Left kidney (tissue), 1 donor: ENCODE measurements at regions not wholly inside any gene's neighbourhood (a gene's known extent, or its start where the extent isn't known, plus 50 kb on each side); places are given as distances from the start of the nearest gene placed in this dataset.

Source experiments
- DNase-seq: peaks from one replicate; pipeline ENCODE4 v3.0.0-alpha.2; 2013

DNA sequence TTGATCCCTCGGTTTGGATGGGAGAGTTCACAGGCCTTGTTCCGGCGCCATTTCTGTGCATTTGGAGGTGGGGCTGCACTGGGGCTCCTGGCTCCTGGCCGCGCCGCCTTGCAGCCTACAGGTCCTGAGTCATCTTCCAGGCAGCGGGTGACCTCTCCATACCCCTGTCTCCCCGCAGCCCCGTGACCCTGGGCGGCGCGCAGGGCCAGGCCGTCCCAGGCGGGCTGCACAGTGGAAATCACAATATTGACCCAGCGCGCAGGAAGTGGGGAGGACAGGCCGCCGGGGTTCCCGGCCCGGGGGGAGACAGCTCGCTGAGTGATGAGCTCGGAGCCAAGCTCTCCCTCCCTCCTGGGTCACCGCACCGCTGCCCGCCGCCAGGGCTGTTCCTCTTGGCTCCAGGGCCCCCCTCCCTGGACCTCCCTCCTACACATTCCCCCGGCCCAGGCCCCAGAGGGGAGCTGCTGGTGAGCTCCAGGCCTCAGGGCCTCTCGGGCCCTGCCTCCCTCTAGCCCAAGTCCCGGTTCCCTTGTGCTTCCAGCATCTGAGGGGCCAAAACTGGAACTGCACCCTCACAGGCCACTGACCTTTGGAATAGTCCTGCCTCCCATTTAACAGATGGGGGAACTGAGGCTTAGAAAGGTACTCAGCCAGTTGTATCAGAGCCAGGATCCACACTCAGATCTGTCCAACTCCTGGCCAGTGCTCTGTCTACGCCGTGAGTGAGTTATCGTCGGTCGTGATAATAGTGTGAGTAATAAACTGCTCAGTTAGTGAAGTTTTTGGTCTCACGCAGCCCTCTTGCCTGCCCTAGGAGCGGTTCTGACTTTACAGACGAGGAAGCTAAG lies 142.9 kb upstream of the WNT4 start:
- no peak for DNase-seq

GRCh38 chr1:22286491-22286890 lies 143.6 kb upstream of the WNT4 start:
- no peak for DNase-seq

GRCh38 chr1:22287273-22287672 lies 144.4 kb upstream of the WNT4 start:
- DNase-seq, result no peak

DNA sequence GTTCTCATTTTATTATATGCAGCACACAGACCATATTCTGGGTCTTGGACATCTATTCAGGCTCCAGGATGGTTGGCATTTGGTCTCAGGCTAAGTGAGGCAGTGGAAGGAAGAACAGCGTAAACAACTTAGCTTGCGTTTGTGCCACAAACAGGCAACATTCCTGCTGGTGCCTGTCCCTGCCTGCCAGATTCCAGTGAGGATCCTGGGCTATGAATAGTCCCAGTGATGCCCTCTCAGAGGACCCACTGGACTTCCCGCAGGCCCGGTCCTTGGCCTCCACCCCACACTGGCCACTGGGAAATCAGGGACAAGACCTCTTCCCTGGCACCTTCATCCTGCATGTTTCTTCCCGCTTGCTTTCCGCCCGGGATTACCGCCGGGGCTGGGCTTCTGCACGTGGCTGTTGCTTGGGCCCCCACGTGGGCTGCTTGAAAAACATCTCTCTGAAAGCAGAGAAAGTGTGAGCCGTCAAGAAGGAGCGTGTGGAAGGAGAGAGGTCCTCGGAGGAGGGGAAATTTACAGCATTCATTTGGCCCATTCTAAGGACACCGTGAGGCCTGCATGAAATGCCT lies 145.1 kb upstream of the WNT4 start:
- no peak for DNase-seq

DNA sequence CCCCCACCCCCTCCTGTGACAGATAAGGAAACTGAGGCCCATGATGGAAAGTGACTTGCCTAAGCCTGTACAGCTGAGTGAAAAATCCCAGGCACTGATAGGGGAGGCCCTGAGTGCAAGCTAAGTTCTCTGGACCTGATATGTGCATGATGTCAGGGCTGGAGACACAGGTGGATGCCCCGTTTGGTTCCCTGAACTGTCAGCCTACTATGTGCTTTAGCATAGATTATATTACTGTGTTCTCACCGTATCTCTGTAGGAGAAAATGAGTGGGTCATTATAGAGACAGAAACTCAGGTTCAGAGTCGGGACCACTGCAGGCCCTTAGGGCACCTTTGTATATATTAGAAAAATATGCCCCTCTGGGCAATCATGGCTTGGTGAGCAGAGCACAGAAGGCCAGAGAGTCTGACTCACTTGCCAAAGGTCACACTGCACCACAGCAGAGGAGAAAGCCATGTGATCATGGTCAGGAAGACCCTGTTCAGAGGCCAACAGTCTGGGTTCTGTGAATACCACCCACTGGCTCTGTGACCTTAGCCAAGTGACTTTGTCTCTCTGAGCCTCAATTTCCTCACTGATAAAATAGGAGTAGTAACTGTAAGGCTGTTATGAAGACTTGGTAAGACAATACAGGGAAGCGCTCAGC lies 145.8 kb upstream of the WNT4 start:
- no peak for DNase-seq

GRCh38 chr1:22289307-22289995 lies 146.6 kb upstream of the WNT4 start:
- no peak for DNase-seq

DNA sequence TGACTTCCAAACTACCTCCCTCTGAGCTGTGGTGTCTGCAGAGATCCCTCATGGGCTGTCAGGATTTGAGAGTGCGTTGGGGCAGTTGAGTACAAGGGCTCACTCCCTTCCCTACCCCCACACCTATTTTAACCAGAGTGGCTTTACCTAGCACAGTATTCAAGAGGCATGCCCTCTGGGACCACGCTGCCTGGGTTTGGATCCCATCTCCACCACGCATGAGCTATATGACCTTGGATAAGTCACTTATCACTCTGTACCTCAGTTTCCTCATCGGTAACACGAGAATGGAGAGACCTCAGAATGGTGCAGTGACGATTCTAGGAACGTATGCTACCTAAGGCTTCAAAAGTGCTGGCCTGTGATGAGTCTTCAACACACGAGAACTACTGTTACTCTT lies 147.3 kb upstream of the WNT4 start:
- DNase-seq, result no peak

GRCh38 chr1:22290611-22291010 lies 147.7 kb upstream of the WNT4 start:
- no peak for DNase-seq

DNA sequence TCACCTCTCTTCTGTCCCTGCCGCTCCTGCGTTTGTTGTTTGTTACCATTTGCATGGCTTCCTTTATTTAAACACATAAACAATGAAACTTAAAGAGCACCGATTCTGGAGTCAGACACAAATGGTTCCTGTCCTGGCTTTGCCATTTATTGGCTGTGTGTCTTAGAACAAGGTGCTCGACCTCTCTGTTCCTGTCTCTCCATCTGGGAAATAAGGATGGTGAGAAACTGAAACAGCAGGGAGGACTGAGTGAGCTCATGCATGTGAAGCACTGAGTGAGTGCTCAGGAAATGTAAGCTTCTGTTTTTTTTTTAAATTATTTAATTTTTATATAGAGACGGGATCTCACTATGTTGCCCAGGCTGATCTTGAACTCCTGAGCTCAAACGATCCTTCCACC lies 148.2 kb upstream of the WNT4 start:
- no peak for DNase-seq

DNA sequence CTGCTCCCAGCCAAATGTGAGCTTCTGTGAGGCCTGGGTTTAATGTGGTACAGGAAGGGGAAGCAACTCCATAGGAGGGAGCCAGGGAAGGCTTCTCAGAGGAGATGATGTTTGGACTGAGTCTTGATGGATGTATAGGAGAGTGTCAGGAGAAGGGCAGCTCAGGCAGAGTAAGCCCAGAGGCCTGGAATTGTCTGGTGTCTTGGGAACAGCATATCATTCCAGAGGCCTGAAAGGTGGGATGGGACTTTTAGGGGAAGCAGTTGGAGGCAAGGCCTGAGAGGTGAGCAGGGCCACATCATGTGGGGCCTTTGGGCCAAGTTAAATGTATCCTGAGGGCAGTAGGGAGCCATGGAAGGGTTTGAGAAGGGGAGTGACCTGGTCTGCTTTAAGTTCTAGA lies 148.6 kb upstream of the WNT4 start:
- DNase-seq, result no peak

DNA sequence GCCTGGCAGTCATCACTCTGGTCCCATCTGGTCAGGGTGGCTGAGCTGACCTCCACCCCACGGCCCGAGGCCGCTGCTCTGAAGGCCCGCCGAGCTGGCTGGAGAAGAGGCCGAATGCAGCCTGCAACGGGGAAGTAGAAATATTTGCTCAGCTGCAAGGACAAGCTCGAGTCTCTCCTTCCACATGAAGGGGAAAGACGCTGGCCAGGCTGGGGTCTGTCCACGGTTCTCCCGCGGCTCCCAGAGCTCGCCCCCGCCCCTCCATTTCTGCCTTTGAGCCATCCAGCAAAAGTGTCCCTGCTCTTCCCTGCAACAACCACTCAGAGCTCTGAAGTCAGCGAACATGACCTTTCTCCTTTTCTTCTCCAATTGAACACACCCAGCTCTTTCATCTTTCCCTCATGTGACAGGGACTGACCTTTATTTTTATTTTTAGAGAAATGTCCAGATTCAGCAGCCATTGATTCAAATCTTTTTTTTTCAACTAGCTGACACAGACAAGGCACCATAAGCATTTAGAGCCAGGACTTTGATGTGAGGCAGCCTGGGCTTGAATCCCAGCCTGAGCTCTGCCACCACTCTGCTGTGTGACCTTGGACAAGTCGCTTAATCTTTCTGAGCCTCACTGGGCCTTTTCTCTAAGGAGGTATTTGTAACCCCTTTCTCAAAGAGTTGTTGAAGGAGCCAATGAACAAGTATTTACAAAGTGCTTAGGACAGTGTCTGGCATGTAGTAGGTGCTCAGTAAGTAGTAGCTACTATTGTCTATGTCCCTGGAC lies 149.3 kb upstream of the WNT4 start:
- no peak for DNase-seq

GRCh38 chr1:22295396-22295795 lies 152.5 kb upstream of the WNT4 start:
- no peak for DNase-seq

DNA sequence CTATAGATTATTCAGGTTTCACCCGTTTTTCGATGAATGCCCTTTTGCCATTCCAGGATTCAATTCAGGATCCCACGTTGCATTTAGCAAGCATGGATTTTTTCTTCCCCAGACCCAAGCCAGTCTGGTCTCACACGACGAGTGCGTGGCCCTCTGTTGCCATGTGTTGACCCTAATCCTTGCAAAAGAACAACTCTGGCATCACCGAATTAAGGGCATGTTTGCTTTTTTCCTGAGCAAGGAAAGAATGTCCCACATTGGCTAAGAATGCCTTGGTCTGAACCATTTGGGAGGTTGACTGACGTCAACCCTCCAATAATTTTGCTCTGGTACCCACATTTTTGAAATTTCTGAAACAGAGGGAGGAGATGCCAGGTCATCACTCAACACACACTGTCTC lies 153.0 kb upstream of the WNT4 start:
- no peak for DNase-seq

GRCh38 chr1:22296701-22297591 lies 154.0 kb upstream of the WNT4 start:
- no peak for DNase-seq

DNA sequence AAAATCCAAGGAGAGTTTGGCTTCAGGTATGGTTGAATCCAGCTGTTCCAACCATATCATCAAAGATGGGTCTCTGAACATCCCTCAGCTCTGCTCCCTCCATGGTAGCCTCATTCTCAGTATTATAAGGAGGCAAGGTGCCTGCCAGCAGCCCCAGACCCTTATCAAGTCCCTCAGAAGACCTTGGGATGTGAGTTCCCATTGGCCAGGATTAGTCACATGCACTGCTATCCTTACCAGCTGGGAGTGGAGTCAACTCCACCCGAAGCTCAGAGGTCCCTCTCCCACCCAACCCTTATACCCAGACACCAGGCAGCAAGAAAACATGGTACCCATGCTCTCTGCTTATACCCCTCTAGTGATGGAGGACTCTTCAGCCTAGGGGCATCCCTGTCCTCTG lies 153.7 kb upstream of the ZBTB40 start:
- no peak for DNase-seq

GRCh38 chr1:22303816-22304215 lies 147.8 kb upstream of the ZBTB40 start:
- no peak for DNase-seq

DNA sequence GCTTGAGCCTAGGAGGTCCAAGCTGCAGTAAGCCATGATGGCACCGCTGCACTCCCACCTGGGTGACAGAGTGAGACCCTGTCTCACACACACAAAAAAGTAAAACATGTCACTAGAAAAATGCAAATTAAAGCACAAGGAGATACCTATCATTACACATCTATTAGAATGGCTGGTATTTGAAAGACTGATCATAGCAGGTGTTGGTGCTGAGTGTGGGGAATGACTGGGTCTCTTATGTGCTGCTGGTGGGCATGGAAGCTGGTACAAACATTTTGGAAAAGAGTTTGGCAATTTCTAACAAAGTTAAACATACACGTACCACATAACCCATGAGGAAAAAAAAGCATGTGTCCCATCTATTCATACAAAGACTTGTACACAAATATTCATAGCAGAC lies 142.1 kb upstream of the ZBTB40 start:
- DNase-seq, result no peak

DNA sequence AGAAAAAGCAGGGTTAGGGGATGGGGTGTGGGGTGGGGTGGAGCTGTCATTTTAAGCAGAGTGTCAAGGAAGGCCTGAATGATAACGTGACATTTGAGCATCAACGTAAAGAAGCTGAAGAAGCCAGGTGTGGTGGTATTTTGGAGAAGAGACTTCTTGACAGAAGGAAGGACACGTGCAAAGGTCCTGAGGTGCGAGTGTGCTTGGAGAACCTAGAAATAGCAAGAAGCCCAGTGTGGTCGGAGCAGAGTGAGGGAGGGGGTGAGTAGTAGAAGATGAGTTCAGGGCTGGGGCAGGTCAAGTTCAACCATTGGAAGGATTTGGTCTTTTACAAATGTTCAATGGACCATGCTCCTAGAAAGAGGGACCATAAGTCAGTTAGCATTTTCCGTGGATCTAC lies 140.2 kb upstream of the ZBTB40 start:
- DNase-seq, result no peak

DNA sequence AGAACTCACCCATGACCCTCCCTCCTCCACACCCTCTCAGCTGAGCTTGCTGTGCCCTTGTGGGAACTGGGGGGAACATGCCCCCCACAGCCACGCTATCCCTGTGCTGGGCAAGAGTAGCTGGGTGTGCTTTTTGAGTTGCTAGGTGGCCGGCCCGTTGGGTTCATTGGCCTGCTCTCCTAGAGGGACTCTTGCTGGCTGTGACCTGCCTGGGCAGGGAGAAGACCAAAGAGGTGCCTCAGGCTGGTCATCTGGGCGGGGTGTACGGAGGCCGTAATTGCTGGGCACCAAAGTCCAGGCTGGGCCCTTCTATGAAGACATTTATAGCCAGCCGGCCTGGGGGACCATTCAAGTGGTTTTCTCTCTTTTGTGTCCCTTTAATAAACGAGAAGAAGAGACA lies 138.3 kb upstream of the ZBTB40 start:
- DNase-seq, result no peak

DNA sequence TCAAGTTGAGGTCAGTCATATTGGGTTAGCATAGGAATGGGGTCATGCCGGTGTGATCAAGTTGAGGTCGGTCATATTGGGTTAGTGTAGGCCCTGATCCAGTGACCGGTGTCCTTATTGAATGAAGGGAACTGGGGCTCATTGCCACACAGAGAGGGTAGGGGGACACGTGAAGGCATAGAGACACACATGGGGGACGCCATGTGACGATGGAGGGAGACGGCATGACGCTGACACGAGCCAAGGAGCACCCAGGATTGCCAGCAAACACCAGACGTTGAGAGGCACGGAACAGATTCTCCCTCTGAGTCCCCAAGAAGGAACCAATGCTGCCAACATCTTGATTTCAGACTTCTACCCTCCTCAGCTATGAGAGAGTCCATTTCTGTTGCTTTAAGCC lies 136.9 kb upstream of the ZBTB40 start:
- no peak for DNase-seq
